H1 (cell line): ENCODE measurements at regions not wholly inside any gene's neighbourhood (a gene's known extent, or its start where the extent isn't known, plus 50 kb on each side); places are given as distances from the start of the nearest gene placed in this dataset.

ENCODE experiments used
- CEBPB ChIP-seq: IDR thresholded peaks from 2 replicates; pipeline ENCODE4 v1.6.1; 2012; ENCODE audit warnings: low read depth, low read length
- CTCF ChIP-seq, 3 experiments: IDR thresholded peaks; 1 replicate in 2 of 3; 2 replicates in 1 of 3; pipeline versions ENCODE4 v1.5.1 to v1.6.1; 2011; ENCODE audit warnings: low read length in 3 of 3, mild to moderate bottlenecking in 3 of 3, inconsistent platforms in 2 of 3, low read depth in 1 of 3, moderate library complexity in 1 of 3; ENCODE audit not compliant: insufficient read depth in 1 of 3; ENCODE audit errors: control extremely low read depth in 1 of 3
- EZH2 ChIP-seq: fragments of 200-600 bp; sonication (generic); IDR thresholded peaks from 2 replicates; pipeline ENCODE4 v1.7.1; 2012; ENCODE audit warnings: low read depth, mild to moderate bottlenecking, moderate library complexity, low read length, inconsistent platforms; ENCODE audit not compliant: severe bottlenecking
- GABPA ChIP-seq: IDR thresholded peaks from 2 replicates; pipeline ENCODE4 v1.6.1; 2011; ENCODE audit warnings: mild to moderate bottlenecking, low read length, moderate library complexity, borderline replicate concordance; ENCODE audit not compliant: insufficient read depth
- HDAC2 ChIP-seq, 2 experiments: fragments of 300-600 bp in 1 of 2; sonication (generic) in 1 of 2; IDR thresholded peaks; 2 replicates each; pipeline ENCODE4 v1.6.1; 2011 to 2012; ENCODE audit warnings: low read depth in 2 of 2, low read length in 2 of 2, mild to moderate bottlenecking in 2 of 2, moderate library complexity in 2 of 2, borderline replicate concordance in 1 of 2, inconsistent platforms in 1 of 2
- POU5F1 ChIP-seq: IDR thresholded peaks from 2 replicates; pipeline ENCODE4 v1.6.1; 2011; ENCODE audit warnings: low read depth, mild to moderate bottlenecking, low read length, moderate library complexity
- RAD21 ChIP-seq, 2 experiments: IDR thresholded peaks in 1 of 2; conservative IDR thresholded peaks in 1 of 2; 2 replicates each; pipeline ENCODE4 v1.6.1; 2011; ENCODE audit warnings: low read depth in 2 of 2, low read length in 2 of 2, improper control_type of control experiment in 1 of 2, inconsistent platforms in 1 of 2, mild to moderate bottlenecking in 1 of 2, moderate library complexity in 1 of 2
- RFX5 ChIP-seq: IDR thresholded peaks from 2 replicates; pipeline ENCODE4 v1.6.1; 2011; ENCODE audit warnings: low read depth, low read length, improper control_type of control experiment, borderline replicate concordance

GRCh38 chr16:54446639-54447038 lies 160.1 kb upstream of the IRX3 start:
- TF ChIP-seq CTCF (IDR thresholded peaks at IDR 0.05; ENCODE audit: control extremely low read depth in 1 of 3, insufficient read depth in 1 of 3, low read depth in 1 of 3, low read length in 3 of 3) (no peak), POU5F1 (no peak), GABPA (no peak), RFX5 (no peak), HDAC2 (IDR thresholded peaks at IDR 0.05; ENCODE audit: borderline replicate concordance in 1 of 2, low read depth in 2 of 2, low read length in 2 of 2) (no peak), RAD21 (IDR thresholded peaks at IDR 0.05 in 1 of 2, conservative IDR thresholded peaks at IDR 0.05 in 1 of 2; ENCODE audit: low read depth in 2 of 2, low read length in 2 of 2) (no peak), EZH2 (no peak), CEBPB (no peak)
